ENCODE measurements at regions not wholly inside any gene's neighbourhood (a gene's known extent, or its start where the extent isn't known, plus 50 kb on each side); places are given as distances from the start of the nearest gene placed in this dataset.

DNA sequence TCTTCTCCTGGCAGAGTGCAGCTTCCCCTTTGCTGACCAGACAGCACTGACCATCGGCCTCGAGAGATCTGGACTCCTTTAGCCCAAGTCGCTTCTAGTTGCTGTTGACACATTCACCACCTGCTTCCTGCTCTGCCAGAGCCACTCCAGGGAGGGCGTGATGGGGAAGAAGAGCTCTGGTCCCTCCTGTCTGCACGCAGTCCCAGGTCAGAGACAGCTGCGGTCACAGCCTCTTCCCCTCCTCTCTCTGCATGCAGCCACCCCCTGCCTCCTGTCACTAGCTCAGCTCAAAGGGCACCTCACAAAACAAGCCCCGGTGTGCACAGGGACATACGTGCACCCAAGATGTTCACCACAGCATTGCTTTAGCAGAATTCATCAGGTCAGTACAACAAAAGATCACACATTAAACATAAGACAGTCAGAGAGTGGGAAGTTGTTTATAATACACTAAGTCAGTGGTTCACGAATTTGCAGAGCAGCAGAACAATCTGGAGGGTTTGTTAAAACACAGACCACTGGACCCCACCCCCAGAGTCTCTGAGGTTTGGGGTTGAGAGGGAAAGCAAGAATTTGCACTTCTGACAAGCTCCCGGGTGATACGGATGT lies 132.9 kb downstream of the SYF2 start:
- TF ChIP-seq TCF4 (CRISPR knock-in tag; IDR thresholded peaks at IDR 0.05; ENCODE audit: borderline replicate concordance) = peak; percentile 31; the same call in 1 of the 2 replicates
- no peak for TF ChIP-seq PPARA (CRISPR knock-in tag; IDR thresholded peaks at IDR 0.05; ENCODE audit: borderline replicate concordance)
- TF ChIP-seq, protein P1, sequence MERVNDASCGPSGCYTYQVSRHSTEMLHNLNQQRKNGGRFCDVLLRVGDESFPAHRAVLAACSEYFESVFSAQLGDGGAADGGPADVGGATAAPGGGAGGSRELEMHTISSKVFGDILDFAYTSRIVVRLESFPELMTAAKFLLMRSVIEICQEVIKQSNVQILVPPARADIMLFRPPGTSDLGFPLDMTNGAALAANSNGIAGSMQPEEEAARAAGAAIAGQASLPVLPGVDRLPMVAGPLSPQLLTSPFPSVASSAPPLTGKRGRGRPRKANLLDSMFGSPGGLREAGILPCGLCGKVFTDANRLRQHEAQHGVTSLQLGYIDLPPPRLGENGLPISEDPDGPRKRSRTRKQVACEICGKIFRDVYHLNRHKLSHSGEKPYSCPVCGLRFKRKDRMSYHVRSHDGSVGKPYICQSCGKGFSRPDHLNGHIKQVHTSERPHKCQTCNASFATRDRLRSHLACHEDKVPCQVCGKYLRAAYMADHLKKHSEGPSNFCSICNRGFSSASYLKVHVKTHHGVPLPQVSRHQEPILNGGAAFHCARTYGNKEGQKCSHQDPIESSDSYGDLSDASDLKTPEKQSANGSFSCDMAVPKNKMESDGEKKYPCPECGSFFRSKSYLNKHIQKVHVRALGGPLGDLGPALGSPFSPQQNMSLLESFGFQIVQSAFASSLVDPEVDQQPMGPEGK (CRISPR knock-in tag; IDR thresholded peaks at IDR 0.05; ENCODE audit: borderline replicate concordance) = no peak
- no peak for TF ChIP-seq RARB (CRISPR knock-in tag; IDR thresholded peaks at IDR 0.05)
- TF ChIP-seq CSDC2 (CRISPR knock-in tag; IDR thresholded peaks at IDR 0.05) = no peak
- TF ChIP-seq CSRNP3 (CRISPR knock-in tag; IDR thresholded peaks at IDR 0.05) = no peak
- no peak for TF ChIP-seq ZNF8 (CRISPR knock-in tag; IDR thresholded peaks at IDR 0.05)
- TF ChIP-seq ARNTL (CRISPR knock-in tag; IDR thresholded peaks at IDR 0.05; ENCODE audit: borderline replicate concordance, low read depth) = no peak
- TF ChIP-seq, protein P2, sequence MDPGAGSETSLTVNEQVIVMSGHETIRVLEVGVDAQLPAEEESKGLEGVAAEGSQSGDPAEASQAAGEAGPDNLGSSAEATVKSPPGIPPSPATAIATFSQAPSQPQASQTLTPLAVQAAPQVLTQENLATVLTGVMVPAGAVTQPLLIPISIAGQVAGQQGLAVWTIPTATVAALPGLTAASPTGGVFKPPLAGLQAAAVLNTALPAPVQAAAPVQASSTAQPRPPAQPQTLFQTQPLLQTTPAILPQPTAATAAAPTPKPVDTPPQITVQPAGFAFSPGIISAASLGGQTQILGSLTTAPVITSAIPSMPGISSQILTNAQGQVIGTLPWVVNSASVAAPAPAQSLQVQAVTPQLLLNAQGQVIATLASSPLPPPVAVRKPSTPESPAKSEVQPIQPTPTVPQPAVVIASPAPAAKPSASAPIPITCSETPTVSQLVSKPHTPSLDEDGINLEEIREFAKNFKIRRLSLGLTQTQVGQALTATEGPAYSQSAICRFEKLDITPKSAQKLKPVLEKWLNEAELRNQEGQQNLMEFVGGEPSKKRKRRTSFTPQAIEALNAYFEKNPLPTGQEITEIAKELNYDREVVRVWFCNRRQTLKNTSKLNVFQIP (CRISPR knock-in tag; IDR thresholded peaks at IDR 0.05; ENCODE audit: borderline replicate concordance, low read depth) = no peak
